IMR-90 (cell line): ENCODE measurements at regions not wholly inside any gene's neighbourhood (a gene's known extent, or its start where the extent isn't known, plus 50 kb on each side); places are given as distances from the start of the nearest gene placed in this dataset.

ENCODE experiments used
- ATAC-seq: fragments of 200-7000 bp; cut with Tn5 transposase; 2 replicates; pipeline ENCODE4 v1.9.1; 2020; ENCODE audit warnings: low read depth, mild to moderate bottlenecking, moderate library complexity
- BruUV-seq: library from RNA; stranded (reverse); fragments of 400-500 nt; replicated peaks from 2 replicates; lab custom pipeline; 2021; lab: Mats Ljungman, UMichigan
- CTCF ChIA-PET: fragments of 300-600 bp; formaldehyde crosslinking; extraction: SDS; loops from one replicate; lab custom pipeline; 2021; ENCODE audit warnings: antibody characterized with exemption; lab: Yijun Ruan, JAX
- POLR2A ChIA-PET: fragments of 300-600 bp; sonication (Branson Sonifier 250); formaldehyde crosslinking; loops from one replicate; lab custom pipeline; 2022; ENCODE audit warnings: antibody characterized with exemption; ENCODE audit not compliant: unreplicated experiment; lab: Charles Lee
- DNase-seq: peaks from one replicate; pipeline ENCODE4 v3.0.0; 2013
- H2AFZ ChIP-seq: replicated peaks from 2 replicates; pipeline ENCODE3; 2013; ENCODE audit warnings: low read length, mild to moderate bottlenecking; ENCODE audit not compliant: poor library complexity
- H2AK5ac ChIP-seq: 2 replicates; pipeline ENCODE4 v1.6.1; 2013; ENCODE audit warnings: low read depth, low read length, inconsistent platforms
- H2AK9ac ChIP-seq: replicated peaks from 2 replicates; pipeline ENCODE3; 2013; ENCODE audit warnings: mild to moderate bottlenecking, low read depth, low read length, moderate library complexity; ENCODE audit not compliant: poor library complexity
- H2BK120ac ChIP-seq: 2 replicates; pipeline ENCODE4 v1.6.1; 2013; ENCODE audit warnings: low read depth, low read length, inconsistent platforms
- H2BK15ac ChIP-seq: 3 replicates; pipeline ENCODE4 v1.6.1; 2013; ENCODE audit warnings: low read depth, low read length, inconsistent platforms
- H2BK20ac ChIP-seq: 2 replicates; pipeline ENCODE4 v1.6.1; 2013; ENCODE audit warnings: low read depth, mild to moderate bottlenecking, inconsistent platforms, low read length, moderate library complexity
- H2BK5ac ChIP-seq: 2 replicates; pipeline ENCODE4 v1.6.1; 2013; ENCODE audit warnings: mild to moderate bottlenecking, low read depth, low read length, inconsistent platforms; ENCODE audit not compliant: poor library complexity, severe bottlenecking
- H3K14ac ChIP-seq: replicated peaks from 2 replicates; pipeline ENCODE4 v1.6.1; 2013; ENCODE audit warnings: low read depth, low read length, inconsistent platforms
- H3K18ac ChIP-seq: 2 replicates; pipeline ENCODE4 v1.6.1; 2013; ENCODE audit warnings: low read depth, low read length, control low read depth
- H3K23ac ChIP-seq: 2 replicates; pipeline ENCODE4 v1.6.1; 2013; ENCODE audit warnings: low read depth, low read length, inconsistent platforms
- H3K27ac ChIP-seq: 2 replicates; pipeline ENCODE4 v1.5.1; 2013; ENCODE audit warnings: mild to moderate bottlenecking, control low read depth, low read length; ENCODE audit not compliant: insufficient read depth
- H3K27me3 ChIP-seq: 2 replicates; pipeline ENCODE4 v1.6.1; 2013; ENCODE audit warnings: low read length; ENCODE audit not compliant: control insufficient read depth, insufficient read depth
- H3K36me3 ChIP-seq: 2 replicates; pipeline ENCODE4 v1.6.1; 2013; ENCODE audit warnings: low read length, mixed read lengths; ENCODE audit not compliant: control insufficient read depth, insufficient read depth
- H3K4ac ChIP-seq: 2 replicates; pipeline ENCODE4 v1.6.1; 2013; ENCODE audit warnings: low read depth, low read length, inconsistent platforms
- H3K4me1 ChIP-seq: 2 replicates; pipeline ENCODE4 v1.6.1; 2013; ENCODE audit warnings: low read length, mixed read lengths; ENCODE audit not compliant: control insufficient read depth, insufficient read depth
- H3K4me2 ChIP-seq: 2 replicates; pipeline ENCODE4 v1.6.1; 2013; ENCODE audit warnings: low read depth, mild to moderate bottlenecking, control low read depth, low read length, moderate library complexity
- H3K4me3 ChIP-seq: 2 replicates; pipeline ENCODE4 v1.5.1; 2013; ENCODE audit warnings: low read depth, mild to moderate bottlenecking, control low read depth, low read length, moderate library complexity; ENCODE audit not compliant: insufficient read depth
- H3K56ac ChIP-seq: 2 replicates; pipeline ENCODE4 v1.6.1; 2013; ENCODE audit warnings: low read length, inconsistent platforms; ENCODE audit not compliant: insufficient read depth; ENCODE audit errors: extremely low read depth
- H3K79me1 ChIP-seq, 2 experiments: 2 replicates each; pipeline ENCODE4 v1.6.1; 2013; ENCODE audit warnings: low read length in 2 of 2, inconsistent platforms in 1 of 2, low read depth in 1 of 2
- H3K9ac ChIP-seq: 2 replicates; pipeline ENCODE4 v1.6.1; 2013; ENCODE audit warnings: low read depth, low read length, control low read depth
- H3K9me1 ChIP-seq: 2 replicates; pipeline ENCODE4 v1.6.1; 2013; ENCODE audit warnings: low read length, inconsistent platforms; ENCODE audit not compliant: insufficient read depth
- H3K9me3 ChIP-seq: 2 replicates; pipeline ENCODE4 v1.6.1; 2013; ENCODE audit warnings: low read length; ENCODE audit not compliant: control insufficient read depth, insufficient read depth
- H4K20me1 ChIP-seq: 2 replicates; pipeline ENCODE4 v1.6.1; 2013; ENCODE audit warnings: low read length, inconsistent platforms; ENCODE audit not compliant: insufficient read depth
- H4K5ac ChIP-seq: 2 replicates; pipeline ENCODE4 v1.6.1; 2013; ENCODE audit warnings: mild to moderate bottlenecking, low read depth, low read length, control low read depth
- H4K8ac ChIP-seq, 2 experiments: 2 replicates each; pipeline ENCODE4 v1.6.1; 2013; ENCODE audit warnings: low read depth in 2 of 2, low read length in 2 of 2, control low read depth in 1 of 2, inconsistent platforms in 1 of 2
- H4K91ac ChIP-seq: 2 replicates; pipeline ENCODE4 v1.6.1; 2013; ENCODE audit warnings: low read depth, low read length, inconsistent platforms; ENCODE audit not compliant: insufficient read depth
- BHLHE40 ChIP-seq: fragments of 150-350 bp; IDR thresholded peaks from 2 replicates; pipeline ENCODE4 v1.6.1; 2016; ENCODE audit warnings: mild to moderate bottlenecking, low read depth, low read length
- CEBPB ChIP-seq: IDR thresholded peaks from 2 replicates; pipeline ENCODE4 v1.6.1; 2012; ENCODE audit warnings: low read depth, low read length, improper control_type of control experiment
- CHD1 ChIP-seq: IDR thresholded peaks from 2 replicates; pipeline ENCODE4 v1.6.1; 2012; ENCODE audit warnings: low read depth, low read length, improper control_type of control experiment
- FOS ChIP-seq: fragments of 150-350 bp; IDR thresholded peaks from 2 replicates; pipeline ENCODE4 v1.6.1; 2016; ENCODE audit warnings: low read depth, low read length
- MAFK ChIP-seq: IDR thresholded peaks from 2 replicates; pipeline ENCODE4 v1.6.1; 2012; ENCODE audit warnings: low read depth, low read length, improper control_type of control experiment
- MAZ ChIP-seq: IDR thresholded peaks from 2 replicates; pipeline ENCODE4 v1.6.1; 2012; ENCODE audit warnings: low read depth, mild to moderate bottlenecking, low read length, improper control_type of control experiment, moderate library complexity, borderline replicate concordance
- MXI1 ChIP-seq: IDR thresholded peaks from 2 replicates; pipeline ENCODE4 v1.6.1; 2012; ENCODE audit warnings: low read depth, mild to moderate bottlenecking, low read length, moderate library complexity, borderline replicate concordance
- NFE2L2 ChIP-seq: fragments of 150-350 bp; IDR thresholded peaks from 2 replicates; pipeline ENCODE4 v1.6.1; 2016; ENCODE audit warnings: low read depth, mild to moderate bottlenecking, low read length
- POLR2A ChIP-seq: IDR thresholded peaks from 2 replicates; pipeline ENCODE4 v1.6.1; 2012; ENCODE audit warnings: mild to moderate bottlenecking, low read depth, low read length
- RAD21 ChIP-seq: IDR thresholded peaks from 2 replicates; pipeline ENCODE4 v1.6.1; 2012; ENCODE audit warnings: low read length, improper control_type of control experiment
- RCOR1 ChIP-seq: IDR thresholded peaks from 2 replicates; pipeline ENCODE4 v1.6.1; 2012; ENCODE audit warnings: mild to moderate bottlenecking, low read length, improper control_type of control experiment; ENCODE audit not compliant: insufficient replicate concordance
- SMC3 ChIP-seq: fragments of 150-350 bp; IDR thresholded peaks from 2 replicates; pipeline ENCODE4 v1.6.1; 2016; ENCODE audit warnings: low read depth, mild to moderate bottlenecking, antibody characterized with exemption, low read length, moderate library complexity
- WGBS, 2 experiments: methylation state at CpG; one replicate each; pipeline versions ENCODE4 v1.1.5 to v1.1.7; 2013; ENCODE audit warnings: missing lambda C conversion rate in 2 of 2; ENCODE audit not compliant: insufficient read length in 1 of 2; ENCODE audit errors: extremely low coverage in 2 of 2; 5-methylcytosine and 5-hydroxymethylcytosine counted together
- dilution Hi-C: fragments of 300-500 bp; cut with HindIII; formaldehyde crosslinking; loops from one replicate; pipeline ENCODE4 v1.14.3; 2018; ENCODE audit warnings: low sequenced_read_pairs; ENCODE audit not compliant: unreplicated experiment
- in situ Hi-C: fragments of 300-500 bp; cut with MboI; formaldehyde crosslinking; loops from 3 replicates; pipeline ENCODE4 v1.14.3; 2019; ENCODE audit warnings: low sequenced_read_pairs, inconsistent platforms, mixed read lengths
- intact Hi-C: fragments of 100-400 bp; cut with micrococcal nuclease; formaldehyde crosslinking; loops from 2 replicates; pipeline ENCODE4 v1.10.0; 2022
- TF ChIP-seq, protein P1 (sequence below): fragments of 150-350 bp; IDR thresholded peaks from 2 replicates; pipeline ENCODE4 v1.6.1; 2016; ENCODE audit warnings: low read depth, mild to moderate bottlenecking, low read length, moderate library complexity, borderline replicate concordance
- TF ChIP-seq, protein P2 (sequence below): conservative IDR thresholded peaks from 2 replicates; pipeline ENCODE4 v1.5.1; 2012; ENCODE audit warnings: mild to moderate bottlenecking, low read depth, low read length, improper control_type of control experiment
- TF ChIP-seq, protein P3 (sequence below): fragments of 150-350 bp; IDR thresholded peaks from 2 replicates; pipeline ENCODE4 v1.6.1; 2017; ENCODE audit warnings: mild to moderate bottlenecking, antibody characterized with exemption, low read length, low read depth

DNA sequence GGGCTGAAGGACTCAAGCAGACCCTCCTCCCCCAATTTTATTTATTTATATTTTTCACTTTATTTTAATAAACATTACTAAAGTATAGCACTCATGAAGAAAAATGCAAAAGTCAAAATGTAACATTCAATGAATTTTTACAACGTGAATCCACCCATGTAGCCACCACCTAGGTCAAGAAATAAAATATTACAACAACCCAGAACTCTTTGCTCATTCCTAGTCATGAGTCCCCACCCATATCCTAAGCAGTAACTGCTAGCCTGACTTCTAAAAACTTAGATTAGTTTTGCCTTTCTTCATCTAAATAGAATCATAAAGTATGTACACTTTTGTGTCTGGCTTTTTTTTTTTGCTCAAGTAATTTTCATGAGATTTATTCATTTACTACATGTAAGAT is 86.9 kb upstream of the CRY1 start:
- H3K36me3 ChIP-seq = no peaks in the 10 kb centered on the region
- H2BK15ac ChIP-seq = no peak overlapping the region
- in situ Hi-C loops = no loop called here
- ChIA-PET CTCF (no interaction called here), POLR2A (no interaction called here)
- H3K23ac ChIP-seq = no peak overlapping the region
- ATAC-seq (no peak), DNase-seq (no peak)
- intact Hi-C loops = no loop called here
- H3K9me3 ChIP-seq = no peaks in the 10 kb centered on the region
- H2AFZ ChIP-seq = no peak overlapping the region
- H2BK120ac ChIP-seq = no peak overlapping the region
- no peak overlapping the region for H3K9ac ChIP-seq
- no peak overlapping the region for H2BK20ac ChIP-seq
- no peaks in the 10 kb centered on the region for H3K79me1 ChIP-seq
- no TSS peak for BruUV-seq
- H4K20me1 ChIP-seq = no peaks in the 10 kb centered on the region
- no peak overlapping the region for H4K5ac ChIP-seq
- H4K91ac ChIP-seq = no peak overlapping the region
- no peak overlapping the region for H4K8ac ChIP-seq
- H3K4me1 ChIP-seq = no peaks in the 10 kb centered on the region
- H2AK5ac ChIP-seq = no peak overlapping the region
- H3K18ac ChIP-seq = no peak overlapping the region
- no peak overlapping the region for H3K27ac ChIP-seq
- H2AK9ac ChIP-seq = no peak overlapping the region
- no peaks in the 10 kb centered on the region for H3K9me1 ChIP-seq
- dilution Hi-C loops = no loop called here
- no peak overlapping the region for H3K14ac ChIP-seq
- no peak overlapping the region for H3K4me3 ChIP-seq
- WGBS, 2 experiments = no CpG with 5 or more reads among the region's 1 CpG
- peaks cover 7% of the 10 kb centered on the region; the same call in 1 of the 2 replicates for H3K27me3 ChIP-seq
- H2BK5ac ChIP-seq = no peak overlapping the region
- TF ChIP-seq MXI1 = no peak
- TF ChIP-seq NFE2L2 = no peak
- TF ChIP-seq CEBPB = no peak
- no peak for TF ChIP-seq BHLHE40
- TF ChIP-seq, protein P1, sequence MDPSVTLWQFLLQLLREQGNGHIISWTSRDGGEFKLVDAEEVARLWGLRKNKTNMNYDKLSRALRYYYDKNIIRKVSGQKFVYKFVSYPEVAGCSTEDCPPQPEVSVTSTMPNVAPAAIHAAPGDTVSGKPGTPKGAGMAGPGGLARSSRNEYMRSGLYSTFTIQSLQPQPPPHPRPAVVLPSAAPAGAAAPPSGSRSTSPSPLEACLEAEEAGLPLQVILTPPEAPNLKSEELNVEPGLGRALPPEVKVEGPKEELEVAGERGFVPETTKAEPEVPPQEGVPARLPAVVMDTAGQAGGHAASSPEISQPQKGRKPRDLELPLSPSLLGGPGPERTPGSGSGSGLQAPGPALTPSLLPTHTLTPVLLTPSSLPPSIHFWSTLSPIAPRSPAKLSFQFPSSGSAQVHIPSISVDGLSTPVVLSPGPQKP = no peak
- TF ChIP-seq, protein P2, sequence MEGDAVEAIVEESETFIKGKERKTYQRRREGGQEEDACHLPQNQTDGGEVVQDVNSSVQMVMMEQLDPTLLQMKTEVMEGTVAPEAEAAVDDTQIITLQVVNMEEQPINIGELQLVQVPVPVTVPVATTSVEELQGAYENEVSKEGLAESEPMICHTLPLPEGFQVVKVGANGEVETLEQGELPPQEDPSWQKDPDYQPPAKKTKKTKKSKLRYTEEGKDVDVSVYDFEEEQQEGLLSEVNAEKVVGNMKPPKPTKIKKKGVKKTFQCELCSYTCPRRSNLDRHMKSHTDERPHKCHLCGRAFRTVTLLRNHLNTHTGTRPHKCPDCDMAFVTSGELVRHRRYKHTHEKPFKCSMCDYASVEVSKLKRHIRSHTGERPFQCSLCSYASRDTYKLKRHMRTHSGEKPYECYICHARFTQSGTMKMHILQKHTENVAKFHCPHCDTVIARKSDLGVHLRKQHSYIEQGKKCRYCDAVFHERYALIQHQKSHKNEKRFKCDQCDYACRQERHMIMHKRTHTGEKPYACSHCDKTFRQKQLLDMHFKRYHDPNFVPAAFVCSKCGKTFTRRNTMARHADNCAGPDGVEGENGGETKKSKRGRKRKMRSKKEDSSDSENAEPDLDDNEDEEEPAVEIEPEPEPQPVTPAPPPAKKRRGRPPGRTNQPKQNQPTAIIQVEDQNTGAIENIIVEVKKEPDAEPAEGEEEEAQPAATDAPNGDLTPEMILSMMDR = no peak
- TF ChIP-seq, protein P3, sequence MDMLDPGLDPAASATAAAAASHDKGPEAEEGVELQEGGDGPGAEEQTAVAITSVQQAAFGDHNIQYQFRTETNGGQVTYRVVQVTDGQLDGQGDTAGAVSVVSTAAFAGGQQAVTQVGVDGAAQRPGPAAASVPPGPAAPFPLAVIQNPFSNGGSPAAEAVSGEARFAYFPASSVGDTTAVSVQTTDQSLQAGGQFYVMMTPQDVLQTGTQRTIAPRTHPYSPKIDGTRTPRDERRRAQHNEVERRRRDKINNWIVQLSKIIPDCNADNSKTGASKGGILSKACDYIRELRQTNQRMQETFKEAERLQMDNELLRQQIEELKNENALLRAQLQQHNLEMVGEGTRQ = no peak
- no peak for TF ChIP-seq RCOR1
- no peak for TF ChIP-seq CHD1
- no peak for TF ChIP-seq MAFK
- no peak for TF ChIP-seq FOS
- no peak for TF ChIP-seq POLR2A
- no peak for TF ChIP-seq RAD21
- no peak for TF ChIP-seq MAZ
- no peak for TF ChIP-seq SMC3
- no peak overlapping the region for H3K4me2 ChIP-seq
- H3K4ac ChIP-seq = no peak overlapping the region
- no peak overlapping the region for H3K56ac ChIP-seq
